DOHH2 (cell line): ENCODE measurements at regions not wholly inside any gene's neighbourhood (a gene's known extent, or its start where the extent isn't known, plus 50 kb on each side); places are given as distances from the start of the nearest gene placed in this dataset.

Experiments
- CTCF ChIP-seq: fragments of 200-600 bp; sonication (generic); IDR thresholded peaks from one replicate; pipeline ENCODE4 v1.5.1; 2014; ENCODE audit warnings: antibody characterized with exemption, mild to moderate bottlenecking, low read depth, low read length; ENCODE audit not compliant: poor library complexity, severe bottlenecking
- EZH2phosphoT487 ChIP-seq: fragments of 200-600 bp; sonication (generic); IDR thresholded peaks from 2 replicates; pipeline ENCODE4 v1.6.1; 2017; ENCODE audit warnings: borderline replicate concordance, mild to moderate bottlenecking, antibody characterized with exemption, low read length, moderate library complexity, mixed read lengths

- TF ChIP-seq CTCF (no peak), EZH2phosphoT487 (no peak)
These were observed 136.7 kb downstream of the PCTP start for GRCh38 chr17:55887531-55887930.
